ENCODE measurements at regions not wholly inside any gene's neighbourhood (a gene's known extent, or its start where the extent isn't known, plus 50 kb on each side); places are given as distances from the start of the nearest gene placed in this dataset.

- TF ChIP-seq EP300 (IDR thresholded peaks at IDR 0.05; ENCODE audit: borderline replicate concordance) (no peak), CREB1 (IDR thresholded peaks at IDR 0.05; ENCODE audit: low read depth) (no peak), TAF1 (IDR thresholded peaks at IDR 0.05; ENCODE audit: low read depth) (no peak)
Observed at GRCh38 chr2:14899621-14900414, 267.3 kb downstream of the LRATD1 start.
